ENCODE measurements at regions not wholly inside any gene's neighbourhood (a gene's known extent, or its start where the extent isn't known, plus 50 kb on each side); places are given as distances from the start of the nearest gene placed in this dataset.

GRCh38 chr5:54689411-54690251, 172.1 kb downstream of the SNX18 start:
- Mint-ChIP-seq H3K4me3 (no peak overlapping the region), H3K27ac (no peak overlapping the region), H3K4me1 (peaks cover 15 to 23% (median 18%) of the 10 kb centered on the region in 3 donors), H3K9me3 (peaks cover 0 to 2% (median 0%) of the 10 kb centered on the region in 3 donors), H3K36me3 (no peaks in the 10 kb centered on the region), H3K27me3 (no peaks in the 10 kb centered on the region)

GRCh38 chr5:54680998-54681397, 163.4 kb downstream of the SNX18 start:
- Mint-ChIP-seq H3K9me3 (peaks cover 0 to 4% (median 3%) of the 10 kb centered on the region in 3 donors), H3K4me3 (no peak overlapping the region), H3K27me3 (no peaks in the 10 kb centered on the region), H3K27ac (no peak overlapping the region), H3K36me3 (no peaks in the 10 kb centered on the region), H3K4me1 (peaks cover 0 to 9% (median 2%) of the 10 kb centered on the region in 3 donors)

GRCh38 chr5:54679686-54680085, 162.1 kb downstream of the SNX18 start:
- H3K4me3 Mint-ChIP-seq = no peak overlapping the region
- peaks cover under 1% of the 10 kb centered on the region for H3K36me3 Mint-ChIP-seq
- peaks cover 5 to 18% (median 10%) of the 10 kb centered on the region in 3 donors for H3K4me1 Mint-ChIP-seq
- H3K9me3 Mint-ChIP-seq = peaks cover 0 to 3% (median 3%) of the 10 kb centered on the region in 3 donors
- no peak overlapping the region for H3K27ac Mint-ChIP-seq
- no peaks in the 10 kb centered on the region for H3K27me3 Mint-ChIP-seq

- H3K27me3 Mint-ChIP-seq = no peaks in the 10 kb centered on the region
- no peak overlapping the region for H3K27ac Mint-ChIP-seq
- peaks cover 14 to 28% (median 19%) of the 10 kb centered on the region in 3 donors for H3K4me1 Mint-ChIP-seq
- H3K36me3 Mint-ChIP-seq = peaks cover 1% of the 10 kb centered on the region
- H3K9me3 Mint-ChIP-seq = peaks cover 0 to 3% (median 3%) of the 10 kb centered on the region in 3 donors
- H3K4me3 Mint-ChIP-seq = no peak overlapping the region
These were observed 161.2 kb downstream of the SNX18 start for GRCh38 chr5:54678737-54679136.

- peaks cover 1% of the 10 kb centered on the region for H3K36me3 Mint-ChIP-seq
- H3K9me3 Mint-ChIP-seq = peaks cover 2 to 8% (median 5%) of the 10 kb centered on the region in 3 donors
- H3K27me3 Mint-ChIP-seq = no peaks in the 10 kb centered on the region
- no peak overlapping the region for H3K4me3 Mint-ChIP-seq
- H3K27ac Mint-ChIP-seq = no peak overlapping the region
- peaks cover 30 to 44% (median 33%) of the 10 kb centered on the region in 3 donors for H3K4me1 Mint-ChIP-seq
These were observed 159.2 kb downstream of the SNX18 start for GRCh38 chr5:54676481-54677340.

- H3K27me3 Mint-ChIP-seq = no peaks in the 10 kb centered on the region
- peak overlapping the region in 1 of 3 donors; percentile 36 for H3K27ac Mint-ChIP-seq
- H3K36me3 Mint-ChIP-seq = peaks cover 1% of the 10 kb centered on the region
- peaks cover 53 to 70% (median 56%) of the 10 kb centered on the region in 3 donors for H3K4me1 Mint-ChIP-seq
- peaks cover 2 to 11% (median 6%) of the 10 kb centered on the region in 3 donors for H3K9me3 Mint-ChIP-seq
- peak overlapping the region in 2 of 4 donors; percentile 55 to 61 for H3K4me3 Mint-ChIP-seq
These were observed 156.1 kb downstream of the SNX18 start for GRCh38 chr5:54673523-54674225.

- Mint-ChIP-seq H3K9me3 (peaks cover 4 to 19% (median 14%) of the 10 kb centered on the region in 3 donors), H3K27me3 (no peaks in the 10 kb centered on the region), H3K4me1 (peaks cover 58 to 67% (median 59%) of the 10 kb centered on the region in 3 donors), H3K36me3 (peaks cover 1% of the 10 kb centered on the region), H3K27ac (no peak overlapping the region), H3K4me3 (peak overlapping the region in 2 of 4 donors; percentile 61 to 69)
These were observed 155.3 kb downstream of the SNX18 start for GRCh38 chr5:54672871-54673270.

- Mint-ChIP-seq H3K36me3 (peaks cover 1% of the 10 kb centered on the region), H3K4me3 (peak overlapping the region in 1 of 4 donors; percentile 64), H3K4me1 (peaks cover 58 to 66% (median 59%) of the 10 kb centered on the region in 3 donors)
These were observed 154.1 kb downstream of the SNX18 start for GRCh38 chr5:54671681-54672080.

GRCh38 chr5:54671111-54671531, 153.6 kb downstream of the SNX18 start:
- H3K9me3 Mint-ChIP-seq = peaks cover 4 to 22% (median 14%) of the 10 kb centered on the region in 3 donors
- H3K4me1 Mint-ChIP-seq = peaks cover 57 to 62% (median 59%) of the 10 kb centered on the region in 3 donors
- H3K27ac Mint-ChIP-seq = no peak overlapping the region
- peak overlapping the region in 1 of 4 donors; percentile 44 for H3K4me3 Mint-ChIP-seq
- H3K36me3 Mint-ChIP-seq = peaks cover 1% of the 10 kb centered on the region
- H3K27me3 Mint-ChIP-seq = no peaks in the 10 kb centered on the region

More at GRCh38 chr5:54671681-54672080, 154.1 kb downstream of the SNX18 start:
- Mint-ChIP-seq H3K27me3 (no peaks in the 10 kb centered on the region), H3K9me3 (peaks cover 4 to 22% (median 14%) of the 10 kb centered on the region in 3 donors), H3K27ac (no peak overlapping the region)

- H3K4me1 Mint-ChIP-seq = peaks cover 54 to 59% (median 57%) of the 10 kb centered on the region in 3 donors
- H3K27me3 Mint-ChIP-seq = no peaks in the 10 kb centered on the region
- H3K36me3 Mint-ChIP-seq = peaks cover 1% of the 10 kb centered on the region
- peak overlapping the region in 2 of 4 donors; percentile 87 to 89 for H3K4me3 Mint-ChIP-seq
- H3K9me3 Mint-ChIP-seq = peaks cover 4 to 22% (median 14%) of the 10 kb centered on the region in 3 donors
- H3K27ac Mint-ChIP-seq = peak overlapping the region in 1 of 3 donors; percentile 57
These were observed 152.7 kb downstream of the SNX18 start for GRCh38 chr5:54670281-54670680.

GRCh38 chr5:54669845-54670244, 152.3 kb downstream of the SNX18 start:
- peak overlapping the region in 1 of 3 donors; percentile 57 for H3K27ac Mint-ChIP-seq
- H3K9me3 Mint-ChIP-seq = peaks cover 4 to 22% (median 13%) of the 10 kb centered on the region in 3 donors
- H3K4me3 Mint-ChIP-seq = peak overlapping the region in 2 of 4 donors; percentile 87 to 89
- H3K4me1 Mint-ChIP-seq = peaks cover 50 to 56% (median 53%) of the 10 kb centered on the region in 3 donors
- peaks cover 1% of the 10 kb centered on the region for H3K36me3 Mint-ChIP-seq
- H3K27me3 Mint-ChIP-seq = no peaks in the 10 kb centered on the region

GRCh38 chr5:54669285-54669684, 151.7 kb downstream of the SNX18 start:
- peaks cover 44 to 50% (median 47%) of the 10 kb centered on the region in 3 donors for H3K4me1 Mint-ChIP-seq
- no peaks in the 10 kb centered on the region for H3K36me3 Mint-ChIP-seq
- no peak overlapping the region for H3K27ac Mint-ChIP-seq

GRCh38 chr5:54668096-54668495, 150.5 kb downstream of the SNX18 start:
- H3K4me1 Mint-ChIP-seq = peaks cover 32 to 40% (median 38%) of the 10 kb centered on the region in 3 donors
- no peak overlapping the region for H3K4me3 Mint-ChIP-seq
- H3K27ac Mint-ChIP-seq = no peak overlapping the region
- H3K9me3 Mint-ChIP-seq = peaks cover 4 to 22% (median 13%) of the 10 kb centered on the region in 3 donors
- no peaks in the 10 kb centered on the region for H3K27me3 Mint-ChIP-seq
- H3K36me3 Mint-ChIP-seq = no peaks in the 10 kb centered on the region

More at GRCh38 chr5:54669285-54669684, 151.7 kb downstream of the SNX18 start:
- peak overlapping the region in 1 of 4 donors; percentile 87 for H3K4me3 Mint-ChIP-seq
- peaks cover 4 to 22% (median 13%) of the 10 kb centered on the region in 3 donors for H3K9me3 Mint-ChIP-seq
- H3K27me3 Mint-ChIP-seq = no peaks in the 10 kb centered on the region

- H3K4me1 Mint-ChIP-seq = peaks cover 27 to 34% (median 32%) of the 10 kb centered on the region in 3 donors
- H3K36me3 Mint-ChIP-seq = no peaks in the 10 kb centered on the region
- H3K9me3 Mint-ChIP-seq = peaks cover 2 to 20% (median 10%) of the 10 kb centered on the region in 3 donors
- no peaks in the 10 kb centered on the region for H3K27me3 Mint-ChIP-seq
- H3K27ac Mint-ChIP-seq = no peak overlapping the region
- H3K4me3 Mint-ChIP-seq = no peak overlapping the region
These were observed 149.6 kb downstream of the SNX18 start for GRCh38 chr5:54667136-54667535.

Data from IgD-negative memory B cell (primary cell).